RWPE1 (cell line): ENCODE measurements at regions not wholly inside any gene's neighbourhood (a gene's known extent, or its start where the extent isn't known, plus 50 kb on each side); places are given as distances from the start of the nearest gene placed in this dataset.

ENCODE experiments used
- CTCF ChIA-PET: fragments of 350-600 bp; sonication (Branson Sonifier 250); formaldehyde crosslinking; extraction: SDS; loops from one replicate; lab custom pipeline; 2021; lab: Yijun Ruan, JAX
- POLR2A ChIA-PET: fragments of 400-600 bp; formaldehyde crosslinking; extraction: SDS; loops from one replicate; lab custom pipeline; 2020; ENCODE audit warnings: antibody characterized with exemption; ENCODE audit not compliant: low non-redundant PET; lab: Yijun Ruan, JAX
- DNase-seq: peaks from one replicate; pipeline ENCODE4 v3.0.0; 2012; ENCODE audit warnings: low spot score
- H3K27ac ChIP-seq: fragments of 450-650 bp; 2 replicates; pipeline ENCODE4 v1.5.1; 2017
- TF ChIP-seq, protein P1 (sequence below): fragments of 450-650 bp; conservative IDR thresholded peaks from 2 replicates; pipeline ENCODE4 v1.5.1; 2017; ENCODE audit warnings: low read depth, mild to moderate bottlenecking

DNA sequence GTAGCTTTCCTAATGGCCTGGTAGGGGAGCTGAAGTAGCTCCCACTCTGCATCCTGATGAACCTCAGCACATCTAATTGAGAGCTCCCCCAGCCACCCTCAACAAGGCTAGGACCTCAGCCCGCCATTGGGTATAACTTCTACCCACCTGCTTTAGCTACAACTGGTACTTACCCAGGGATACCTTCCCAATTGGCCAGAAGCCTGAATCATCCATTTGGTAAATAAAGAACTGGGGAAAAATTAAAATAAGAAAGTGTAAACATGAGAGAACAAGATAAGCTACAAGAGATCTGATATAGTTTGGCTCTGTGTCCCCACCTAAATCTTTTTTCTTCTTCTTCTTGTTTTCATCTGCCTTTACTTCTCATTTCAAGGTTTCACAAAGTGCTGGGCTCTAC is 372.0 kb downstream of the CMPK2 start:
- TF ChIP-seq, protein P1, sequence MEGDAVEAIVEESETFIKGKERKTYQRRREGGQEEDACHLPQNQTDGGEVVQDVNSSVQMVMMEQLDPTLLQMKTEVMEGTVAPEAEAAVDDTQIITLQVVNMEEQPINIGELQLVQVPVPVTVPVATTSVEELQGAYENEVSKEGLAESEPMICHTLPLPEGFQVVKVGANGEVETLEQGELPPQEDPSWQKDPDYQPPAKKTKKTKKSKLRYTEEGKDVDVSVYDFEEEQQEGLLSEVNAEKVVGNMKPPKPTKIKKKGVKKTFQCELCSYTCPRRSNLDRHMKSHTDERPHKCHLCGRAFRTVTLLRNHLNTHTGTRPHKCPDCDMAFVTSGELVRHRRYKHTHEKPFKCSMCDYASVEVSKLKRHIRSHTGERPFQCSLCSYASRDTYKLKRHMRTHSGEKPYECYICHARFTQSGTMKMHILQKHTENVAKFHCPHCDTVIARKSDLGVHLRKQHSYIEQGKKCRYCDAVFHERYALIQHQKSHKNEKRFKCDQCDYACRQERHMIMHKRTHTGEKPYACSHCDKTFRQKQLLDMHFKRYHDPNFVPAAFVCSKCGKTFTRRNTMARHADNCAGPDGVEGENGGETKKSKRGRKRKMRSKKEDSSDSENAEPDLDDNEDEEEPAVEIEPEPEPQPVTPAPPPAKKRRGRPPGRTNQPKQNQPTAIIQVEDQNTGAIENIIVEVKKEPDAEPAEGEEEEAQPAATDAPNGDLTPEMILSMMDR, result no peak
- DNase-seq, result no peak
- POLR2A ChIA-PET, result no interaction called here
- CTCF ChIA-PET, result no interaction called here
- no peak overlapping the region for H3K27ac ChIP-seq

DNA sequence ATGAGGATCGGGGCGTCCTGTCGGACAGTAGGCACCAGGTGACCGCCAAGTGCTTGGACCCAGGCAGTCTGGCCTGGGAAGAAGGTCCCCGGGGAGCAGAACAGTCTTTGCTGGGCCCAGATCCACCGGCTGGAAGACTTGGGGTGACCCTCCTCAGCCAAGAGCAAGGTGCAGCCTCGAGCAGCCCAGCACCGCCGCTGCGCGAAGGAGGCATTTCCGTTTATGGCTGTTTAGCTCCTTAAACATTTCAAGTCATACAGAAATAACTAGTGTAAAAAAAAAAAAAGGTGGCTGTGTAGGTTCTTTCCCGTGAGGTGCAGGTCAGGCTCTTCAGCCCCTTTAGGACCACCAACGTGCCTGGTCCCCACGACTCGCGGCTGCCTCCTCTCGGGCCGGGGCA is 370.2 kb downstream of the CMPK2 start:
- POLR2A ChIA-PET, result no interaction called here
- no peak for DNase-seq
- CTCF ChIA-PET, result no interaction called here
- TF ChIP-seq, protein P1, result no peak
- no peak overlapping the region for H3K27ac ChIP-seq

DNA sequence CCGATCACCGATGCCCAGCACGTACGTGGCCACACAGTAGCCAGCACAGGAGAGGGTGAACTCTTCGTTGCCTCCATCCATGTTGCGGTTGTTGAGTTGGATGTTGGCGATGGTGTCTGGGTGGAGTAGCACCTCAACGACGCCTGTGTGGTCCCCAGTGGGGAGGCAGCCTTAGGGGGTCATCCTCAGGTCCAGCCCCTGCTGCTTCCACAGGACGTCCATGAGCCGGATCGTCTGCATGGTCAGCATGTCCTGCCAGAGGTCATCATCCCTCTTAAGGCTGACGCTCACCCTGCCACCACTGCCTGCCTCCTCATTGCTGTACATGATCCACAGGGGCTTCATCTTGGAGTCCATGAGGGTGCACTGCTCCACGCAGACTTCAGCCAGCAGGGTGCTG is 369.3 kb downstream of the CMPK2 start:
- DNase-seq, result no peak

DNA sequence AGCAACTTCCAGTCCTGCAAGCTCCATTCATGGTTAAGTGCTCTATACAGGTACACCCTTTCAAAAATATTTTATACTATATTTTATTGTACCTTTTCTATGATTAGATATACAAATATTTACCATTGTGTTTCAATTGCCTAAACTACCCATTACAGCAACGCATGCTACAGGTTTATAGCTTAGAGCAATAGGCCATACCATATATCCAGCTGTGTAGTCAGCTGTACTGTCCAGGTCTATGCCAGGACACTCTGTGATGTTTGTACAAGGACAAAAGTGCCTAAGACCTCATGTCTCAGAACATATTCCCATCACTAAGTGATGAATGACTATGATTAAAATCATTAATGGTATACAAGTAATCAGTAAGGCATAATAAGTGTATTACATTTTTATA is 368.7 kb downstream of the CMPK2 start:
- CTCF ChIA-PET, result no interaction called here
- DNase-seq, result no peak
- H3K27ac ChIP-seq, result no peak overlapping the region
- POLR2A ChIA-PET, result no interaction called here
- TF ChIP-seq, protein P1, result no peak

More for the DNA sequence above, 369.3 kb downstream of the CMPK2 start:
- POLR2A ChIA-PET, result no interaction called here
- TF ChIP-seq, protein P1, result no peak
- CTCF ChIA-PET, result no interaction called here
- no peak overlapping the region for H3K27ac ChIP-seq

DNA sequence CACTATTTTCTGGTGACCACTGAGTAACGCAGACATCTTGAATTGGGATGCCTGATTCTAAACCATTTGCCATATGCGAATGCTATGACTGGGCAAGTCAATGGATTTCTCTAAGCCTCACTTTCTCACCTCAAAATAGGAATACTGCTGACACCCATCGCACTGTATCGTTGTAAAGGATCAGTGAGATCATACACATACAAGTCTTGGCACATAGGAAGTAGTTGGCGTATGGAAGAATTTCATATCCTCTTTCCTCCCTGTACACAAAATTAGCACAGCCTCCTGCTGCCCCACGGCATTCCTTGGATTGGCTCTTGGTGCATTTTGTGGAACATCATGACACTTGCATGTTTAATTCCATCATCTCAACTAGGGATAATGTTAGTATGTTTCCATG is 366.9 kb downstream of the CMPK2 start:
- TF ChIP-seq, protein P1, result no peak
- ChIA-PET POLR2A (no interaction called here), CTCF (no interaction called here)
- no peak overlapping the region for H3K27ac ChIP-seq
- no peak for DNase-seq

DNA sequence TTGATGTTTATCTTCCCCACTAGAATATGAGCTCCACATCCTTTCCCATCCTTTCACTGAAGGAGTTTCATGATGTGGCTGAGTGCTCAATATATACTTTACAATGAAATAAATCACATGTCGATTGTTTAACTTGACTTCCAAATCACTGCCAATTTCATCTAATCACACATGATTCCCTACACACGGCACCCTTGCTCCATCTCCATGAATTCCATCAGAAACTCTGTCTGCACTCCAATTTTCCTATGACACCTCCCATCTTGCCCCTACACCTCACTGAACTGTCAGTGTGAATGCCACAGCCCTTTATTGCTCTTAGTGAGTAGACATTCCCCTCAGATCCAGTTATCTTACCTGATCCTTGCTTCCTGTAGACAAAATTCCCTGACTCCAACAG is 366.0 kb downstream of the CMPK2 start:
- TF ChIP-seq, protein P1, result no peak
- POLR2A ChIA-PET, result no interaction called here
- DNase-seq, result no peak
- no peak overlapping the region for H3K27ac ChIP-seq
- CTCF ChIA-PET, result no interaction called here

DNA sequence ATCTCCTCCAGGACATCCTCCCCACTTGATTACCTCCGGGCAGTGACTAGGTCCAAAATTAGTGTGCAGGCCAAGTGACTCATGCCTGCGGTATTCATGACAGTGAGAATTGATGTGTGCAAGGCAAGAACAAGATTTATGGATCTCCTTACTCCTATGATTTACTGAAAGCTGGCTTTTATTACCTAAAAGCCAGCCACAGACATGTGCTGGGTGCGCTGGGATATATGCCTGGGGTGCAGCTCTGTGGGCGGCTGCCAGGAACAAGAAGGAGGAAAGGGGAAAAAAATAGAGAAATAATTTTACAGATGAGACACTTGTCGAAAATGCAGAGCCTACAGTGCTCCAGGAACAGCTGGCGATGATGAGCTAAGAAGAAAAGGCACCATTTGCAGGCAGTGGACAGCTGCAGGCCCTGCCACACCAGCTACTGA is 359.3 kb downstream of the CMPK2 start:
- TF ChIP-seq, protein P1, result no peak
- peak; percentile 31 for DNase-seq
- POLR2A ChIA-PET, result no interaction called here
- H3K27ac ChIP-seq, result peak overlapping the region; percentile 82
- CTCF ChIA-PET, result no interaction called here
